GM12878 (cell line): ENCODE measurements at regions not wholly inside any gene's neighbourhood (a gene's known extent, or its start where the extent isn't known, plus 50 kb on each side); places are given as distances from the start of the nearest gene placed in this dataset.

Source experiments
- ATAC-seq: fragments of 200-7000 bp; cut with Tn5 transposase; 3 replicates; pipeline ENCODE4 v1.9.1; 2020; ENCODE audit warnings: mild to moderate bottlenecking, moderate library complexity
- BruUV-seq: library from RNA; stranded (reverse); fragments of 400-500 nt; replicated peaks from 2 replicates; lab custom pipeline; 2021; lab: Mats Ljungman, UMichigan
- CTCF ChIA-PET: fragments of 300-600 bp; sonication (Branson Sonifier 250); formaldehyde crosslinking; extraction: SDS; loops from one replicate; lab custom pipeline; 2021; ENCODE audit warnings: inconsistent platforms; lab: Yijun Ruan, JAX
- POLR2A ChIA-PET: fragments of 350-600 bp; formaldehyde crosslinking; extraction: SDS; loops from one replicate; lab custom pipeline; 2021; ENCODE audit warnings: inconsistent platforms; lab: Charles Lee
- RAD21 ChIA-PET: fragments of 300-600 bp; sonication (Branson Sonifier 250); formaldehyde crosslinking; loops from one replicate; lab custom pipeline; 2023; ENCODE audit warnings: antibody characterized with exemption; ENCODE audit not compliant: unreplicated experiment; lab: Charles Lee
- SMC1A ChIA-PET: fragments of 300-600 bp; sonication (Branson Sonifier 250); formaldehyde crosslinking; loops from one replicate; lab custom pipeline; 2023; ENCODE audit not compliant: unreplicated experiment, uncharacterized antibody; lab: Charles Lee
- DNase-seq: peaks from one replicate; pipeline ENCODE4 v3.0.0-alpha.2; 2011; ENCODE audit warnings: low read depth, low spot score
- FAIRE-seq: peaks from 3 replicates; lab custom pipeline; 2011; peaks lifted over from hg19 to GRCh38; lab: Jason Lieb, UNC
- H2AFZ ChIP-seq: 2 replicates; pipeline ENCODE4 v1.6.0; 2011; ENCODE audit warnings: low read depth, low read length, control low read depth; ENCODE audit not compliant: control insufficient read depth
- H3K27ac ChIP-seq: 2 replicates; pipeline ENCODE4 v1.5.1; 2011; ENCODE audit warnings: control low read depth; ENCODE audit not compliant: control insufficient read depth, insufficient read depth
- H3K27me3 ChIP-seq, 2 experiments: replicated peaks in 1 of 2; 2 replicates each; pipeline versions ENCODE4 v1.6.0 to v1.6.1; 2011; ENCODE audit warnings: low read length in 1 of 2; ENCODE audit not compliant: control insufficient read depth in 2 of 2, insufficient read depth in 2 of 2
- H3K36me3 ChIP-seq, 2 experiments: 2 replicates each; pipeline ENCODE4 v1.5.1; 2011; ENCODE audit warnings: low read length in 1 of 2; ENCODE audit not compliant: control insufficient read depth in 2 of 2, insufficient read depth in 2 of 2
- H3K4me1 ChIP-seq: 2 replicates; pipeline ENCODE4 v1.6.1; 2011; ENCODE audit warnings: mild to moderate bottlenecking, low read length, moderate library complexity, mixed read lengths; ENCODE audit not compliant: control insufficient read depth, insufficient read depth
- H3K4me2 ChIP-seq: 2 replicates; pipeline ENCODE4 v1.6.0; 2011; ENCODE audit warnings: control low read depth; ENCODE audit not compliant: control insufficient read depth, insufficient read depth
- H3K4me3 ChIP-seq: fragments of 200-600 bp; sonication (generic); 2 replicates; pipeline ENCODE4 v1.5.1; 2016
- H3K79me2 ChIP-seq: 2 replicates; pipeline ENCODE4 v1.6.0; 2011; ENCODE audit warnings: low read length; ENCODE audit not compliant: control insufficient read depth, insufficient read depth
- H3K9ac ChIP-seq: 2 replicates; pipeline ENCODE4 v1.8.0; 2011; ENCODE audit warnings: low read length, control low read depth, mixed read lengths; ENCODE audit not compliant: control insufficient read depth, insufficient read depth
- H3K9me3 ChIP-seq: replicated peaks from 3 replicates; pipeline ENCODE4 v1.5.1; 2011; ENCODE audit warnings: mild to moderate bottlenecking, low read length; ENCODE audit not compliant: control insufficient read depth, insufficient read depth
- H4K20me1 ChIP-seq: 2 replicates; pipeline ENCODE4 v1.6.0; 2011; ENCODE audit not compliant: control insufficient read depth, insufficient read depth
- BHLHE40 ChIP-seq, 2 experiments: fragments of 450-650 bp in 1 of 2; IDR thresholded peaks; 2 replicates each; pipeline ENCODE4 v1.6.1; 2011 to 2017; ENCODE audit warnings: low read depth in 2 of 2, borderline replicate concordance in 1 of 2, improper control_type of control experiment in 1 of 2, low read length in 1 of 2, mild to moderate bottlenecking in 1 of 2
- CBX3 ChIP-seq: fragments of 200-600 bp; sonication (generic); IDR thresholded peaks from 2 replicates; pipeline ENCODE4 v1.6.1; 2016; ENCODE audit warnings: low read depth, borderline replicate concordance
- CEBPB ChIP-seq, 2 experiments: fragments of 150-350 bp in 1 of 2; IDR thresholded peaks; 2 replicates each; pipeline ENCODE4 v1.6.1; 2012 to 2014; ENCODE audit warnings: low read depth in 2 of 2, low read length in 2 of 2, borderline replicate concordance in 1 of 2, inconsistent platforms in 1 of 2
- CEBPZ ChIP-seq: fragments of 150-350 bp; IDR thresholded peaks from 2 replicates; pipeline ENCODE4 v1.6.1; 2016; ENCODE audit warnings: low read depth, low read length
- ETV6 ChIP-seq, 2 experiments: fragments of 450-650 bp in 1 of 2; IDR thresholded peaks in 1 of 2; conservative IDR thresholded peaks in 1 of 2; 2 replicates each; pipeline ENCODE4 v1.6.1; 2014; ENCODE audit warnings: antibody characterized with exemption in 1 of 2, borderline replicate concordance in 1 of 2, low read depth in 1 of 2, mild to moderate bottlenecking in 1 of 2, moderate library complexity in 1 of 2
- KLF5 ChIP-seq: fragments of 450-650 bp; IDR thresholded peaks from 2 replicates; pipeline ENCODE4 v1.6.1; 2014; ENCODE audit warnings: mild to moderate bottlenecking; ENCODE audit not compliant: partially characterized antibody
- LARP7 ChIP-seq: fragments of 450-650 bp; IDR thresholded peaks from 2 replicates; pipeline ENCODE4 v1.6.1; 2017; ENCODE audit warnings: mild to moderate bottlenecking
- MEF2A ChIP-seq: IDR thresholded peaks from 2 replicates; pipeline ENCODE4 v1.6.1; 2011; ENCODE audit warnings: low read depth, mild to moderate bottlenecking, low read length, moderate library complexity; ENCODE audit not compliant: insufficient read depth
- PML ChIP-seq: IDR thresholded peaks from 2 replicates; pipeline ENCODE4 v1.6.1; 2012; ENCODE audit warnings: low read length, inconsistent platforms
- RB1 ChIP-seq: fragments of 450-650 bp; formaldehyde crosslinking; IDR thresholded peaks from 2 replicates; pipeline ENCODE4 v1.6.1; 2017; ENCODE audit warnings: mild to moderate bottlenecking, borderline replicate concordance
- RFX5 ChIP-seq: IDR thresholded peaks from 2 replicates; pipeline ENCODE4 v1.6.1; 2011; ENCODE audit warnings: low read depth, low read length, improper control_type of control experiment
- SIN3A ChIP-seq: IDR thresholded peaks from 2 replicates; pipeline ENCODE4 v1.6.1; 2012; ENCODE audit warnings: low read depth, low read length, improper control_type of control experiment
- SIX5 ChIP-seq: IDR thresholded peaks from 2 replicates; pipeline ENCODE4 v1.6.1; 2011; ENCODE audit warnings: mild to moderate bottlenecking, low read depth, low read length, moderate library complexity; ENCODE audit not compliant: severe bottlenecking
- SREBF1 ChIP-seq: IDR thresholded peaks from 2 replicates; pipeline ENCODE4 v1.6.1; 2012; ENCODE audit warnings: mild to moderate bottlenecking, low read length
- TARDBP ChIP-seq: IDR thresholded peaks from 2 replicates; pipeline ENCODE4 v1.6.1; 2016; ENCODE audit warnings: borderline replicate concordance
- YY1 ChIP-seq: IDR thresholded peaks from 2 replicates; pipeline ENCODE4 v1.6.1; 2011; ENCODE audit warnings: low read depth, mild to moderate bottlenecking, low read length
- ZBED1 ChIP-seq: IDR thresholded peaks from 2 replicates; pipeline ENCODE4 v1.6.1; 2016; ENCODE audit warnings: borderline replicate concordance
- ZNF592 ChIP-seq: fragments of 450-650 bp; IDR thresholded peaks from 2 replicates; pipeline ENCODE4 v1.6.1; 2017; ENCODE audit warnings: mild to moderate bottlenecking, moderate library complexity
- ZSCAN29 ChIP-seq: fragments of 450-650 bp; IDR thresholded peaks from 2 replicates; pipeline ENCODE4 v1.6.1; 2017; ENCODE audit warnings: mild to moderate bottlenecking, moderate library complexity
- WGBS: methylation state at CpG from one replicate; pipeline ENCODE4 v1.1.6; 2016; ENCODE audit warnings: low lambda C conversion rate; ENCODE audit not compliant: insufficient replicate concordance, insufficient coverage; ENCODE audit errors: missing lambda C conversion rate; 5-methylcytosine and 5-hydroxymethylcytosine counted together
- in situ Hi-C: fragments of 300-500 bp; cut with MboI; formaldehyde crosslinking; loops from 9 replicates; pipeline ENCODE4 v1.14.3; 2018; ENCODE audit warnings: mixed read lengths
- intact Hi-C: fragments of 100-400 bp; cut with micrococcal nuclease; formaldehyde crosslinking; loops from one replicate; pipeline ENCODE4 v1.14.2; 2022; ENCODE audit not compliant: unreplicated experiment

GRCh38 chr2:164155558-164155957 lies 419.8 kb upstream of the FIGN start (continued):
- TF ChIP-seq ETV6 (conservative IDR thresholded peaks at IDR 0.05 in 1 of 2, IDR thresholded peaks at IDR 0.05 in 1 of 2; ENCODE audit: borderline replicate concordance in 1 of 2, low read depth in 1 of 2) (no peak), SIN3A (no peak), SIX5 (no peak)

GRCh38 chr2:164151522-164151921 lies 415.7 kb upstream of the FIGN start:
- no peak for DNase-seq
- SMC1A ChIA-PET: no interaction called here
- no TSS peak for BruUV-seq
- H2AFZ ChIP-seq: no peak overlapping the region
- RAD21 ChIA-PET: no interaction called here
- CTCF ChIA-PET: interaction anchor here (0.8 kb wide), 1 partner anchor 18 kb away, joined by 3 read pairs; no protein-coding TSS in a partner anchor
- intact Hi-C loops (no loop called here), in situ Hi-C loops (no loop called here)
- H3K9me3 ChIP-seq: no peaks in the 10 kb centered on the region
- 25% methylated on average over 5 of the region's 5 CpGs for WGBS
- H3K27ac ChIP-seq: no peak overlapping the region
- no peaks in the 10 kb centered on the region for H3K4me1 ChIP-seq
- no peak overlapping the region for H3K9ac ChIP-seq
- no peaks in the 10 kb centered on the region for H3K79me2 ChIP-seq
- H3K36me3 ChIP-seq: no peaks in the 10 kb centered on the region
- ATAC-seq: no peak
- H3K4me2 ChIP-seq: no peak overlapping the region
- no peak overlapping the region for H3K4me3 ChIP-seq
- H4K20me1 ChIP-seq: no peaks in the 10 kb centered on the region
- no peak for FAIRE-seq
- POLR2A ChIA-PET: no interaction called here
- no peaks in the 10 kb centered on the region for H3K27me3 ChIP-seq
- TF ChIP-seq PML (no peak), BHLHE40 (IDR thresholded peaks at IDR 0.05; ENCODE audit: borderline replicate concordance in 1 of 2, low read depth in 2 of 2, low read length in 1 of 2) (no peak), CEBPB (IDR thresholded peaks at IDR 0.05; ENCODE audit: borderline replicate concordance in 1 of 2, low read depth in 2 of 2, low read length in 2 of 2) (no peak), ZSCAN29 (no peak), RFX5 (no peak), CEBPZ (no peak), LARP7 (no peak), SREBF1 (no peak), CBX3 (no peak), ZNF592 (no peak), MEF2A (no peak), TARDBP (no peak), YY1 (no peak), RB1 (no peak), KLF5 (no peak), ZBED1 (no peak)
